Stimulated activated CD8-positive, alpha-beta memory T cell treated with anti-CD3 and anti-CD28 coated beads, Interleukin-12 subunit alpha, Interleukin-12 subunit beta, amount 100 ng/mL, for 24 hours (primary cell): ENCODE measurements at regions not wholly inside any gene's neighbourhood (a gene's known extent, or its start where the extent isn't known, plus 50 kb on each side); places are given as distances from the start of the nearest gene placed in this dataset.

Source experiments
- DNase-seq: peaks from one replicate; pipeline ENCODE4 v3.0.0-alpha.2; 2020; ENCODE audit errors: extremely low read depth

DNA sequence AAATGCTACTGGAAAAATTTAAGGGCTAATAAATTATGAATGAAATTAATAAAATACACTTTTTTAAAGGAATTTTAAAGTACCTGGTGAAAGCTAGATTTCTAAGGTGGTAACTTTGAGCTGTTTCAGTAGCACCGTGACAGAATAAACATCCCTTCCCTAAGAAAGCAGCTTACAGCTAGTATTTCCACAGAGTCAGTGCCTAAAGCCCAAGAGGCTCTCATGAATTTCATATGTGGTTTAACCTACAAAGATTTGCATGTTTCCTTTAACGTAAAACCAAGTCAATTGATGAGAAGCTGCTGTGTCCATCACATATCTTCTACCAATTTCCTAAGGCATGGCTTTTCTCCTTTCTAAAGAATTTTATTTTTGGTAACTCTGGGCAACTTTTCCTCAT lies 56.8 kb downstream of the IFNG start:
- DNase-seq = no peak

- no peak for DNase-seq
Observed at GRCh38 chr12:68102163-68102562, 57.4 kb downstream of the IFNG start.

- no peak for DNase-seq
Observed at GRCh38 chr12:68100241-68100640, 59.3 kb downstream of the IFNG start.

DNA sequence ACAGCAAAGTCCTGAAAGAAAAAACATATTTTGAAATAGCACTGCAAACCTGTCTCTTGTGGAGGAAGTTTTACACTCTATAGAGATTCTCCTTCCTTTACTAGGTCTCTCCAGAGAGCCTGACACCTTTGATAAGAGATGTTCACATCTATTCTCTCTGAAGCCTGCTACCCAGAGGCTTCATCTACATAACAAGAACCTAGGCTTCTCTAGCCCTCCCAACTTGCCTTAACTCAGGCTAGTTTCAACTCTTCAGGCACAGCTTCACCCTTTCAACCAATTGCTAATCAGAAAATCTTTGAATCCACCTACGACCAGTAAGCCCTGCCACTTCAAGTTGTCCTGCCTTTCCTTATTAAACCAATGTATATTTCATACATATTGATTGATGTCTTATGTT lies 60.6 kb downstream of the IFNG start:
- DNase-seq = no peak

GRCh38 chr12:68097386-68097785 lies 62.2 kb downstream of the IFNG start:
- DNase-seq = no peak

- no peak for DNase-seq
Observed at GRCh38 chr12:68094645-68095395, 64.7 kb downstream of the IFNG start.

- DNase-seq = no peak
Observed at GRCh38 chr12:68094195-68094594, 65.3 kb downstream of the IFNG start.

DNA sequence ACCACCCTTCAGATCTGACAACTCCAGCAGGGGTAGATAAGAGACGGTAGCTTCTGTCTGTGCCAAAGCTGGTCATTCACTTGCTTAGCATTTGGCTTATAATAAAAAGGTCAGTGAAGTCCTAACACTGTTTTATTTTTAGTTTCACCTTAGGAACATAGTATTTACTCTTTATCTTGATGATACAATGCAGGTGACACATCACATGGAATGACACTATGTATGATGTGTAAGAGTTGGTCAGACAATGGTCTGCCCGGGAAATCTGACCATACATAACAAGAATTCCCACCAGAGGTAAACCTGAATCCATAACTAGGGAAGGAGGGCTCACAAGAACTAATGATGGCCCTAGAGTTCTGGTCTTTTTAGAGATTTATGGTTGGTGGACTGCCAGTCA lies 66.6 kb downstream of the IFNG start:
- no peak for DNase-seq

DNA sequence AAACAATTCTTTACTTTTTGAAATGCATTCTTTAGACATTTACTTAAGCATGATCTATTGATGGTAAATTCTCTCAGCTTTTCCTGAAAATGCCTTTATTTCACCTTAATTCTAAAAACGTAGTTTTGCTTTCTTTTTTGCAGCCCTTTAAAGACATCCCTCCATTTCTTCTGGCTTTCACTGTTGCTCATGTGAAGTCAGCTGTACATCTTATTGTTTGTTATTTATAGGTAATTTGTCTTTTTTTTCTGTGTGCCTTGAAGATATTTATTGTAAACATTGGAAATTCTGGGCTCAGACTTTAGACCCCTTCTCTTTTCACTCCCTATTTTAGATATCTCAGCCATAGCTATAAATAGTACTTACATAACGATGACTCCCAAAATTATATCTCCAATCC lies 70.4 kb downstream of the IFNG start:
- DNase-seq = no peak

GRCh38 chr12:68086019-68086603 lies 73.4 kb downstream of the IFNG start:
- no peak for DNase-seq

DNA sequence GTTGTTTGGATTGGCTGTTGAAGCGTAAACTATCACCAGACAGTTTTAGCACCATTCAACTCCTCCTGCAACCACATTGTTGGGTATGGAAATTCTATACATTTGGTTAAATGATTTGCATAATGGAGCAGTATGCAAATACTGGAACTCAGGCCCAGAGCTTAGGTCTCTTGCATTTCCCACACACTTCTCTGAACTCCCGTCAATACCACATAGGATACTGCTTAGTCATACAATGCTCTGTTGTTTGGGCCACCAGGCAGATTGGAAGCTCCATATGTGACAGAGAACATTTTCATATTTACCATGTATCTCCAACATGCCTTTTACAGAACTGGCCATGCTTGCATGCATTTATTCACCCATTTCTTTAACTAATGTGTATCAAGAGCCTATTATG lies 78.0 kb downstream of the IFNG start:
- DNase-seq = no peak

DNA sequence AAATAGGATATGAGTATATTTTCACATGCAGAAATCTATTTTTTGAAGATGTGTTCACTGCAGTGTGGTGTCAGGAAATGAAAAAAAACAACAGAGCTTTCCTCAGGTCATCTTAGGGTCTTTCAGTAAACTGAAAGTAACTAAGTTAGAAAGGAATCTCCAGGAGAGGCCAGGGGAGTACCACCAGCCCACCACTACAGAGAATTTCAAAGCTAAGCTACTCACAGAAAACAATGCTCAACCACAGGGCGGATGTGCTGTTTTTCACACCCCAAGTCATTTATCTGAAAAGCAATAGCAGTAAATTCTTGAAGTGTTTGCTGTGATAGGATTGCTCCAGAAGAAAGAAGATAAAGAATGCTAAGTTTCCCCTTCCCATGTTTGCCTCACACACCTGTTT lies 79.0 kb downstream of the IFNG start:
- peak; percentile 3 for DNase-seq

GRCh38 chr12:68078737-68079136 lies 80.8 kb downstream of the IFNG start:
- DNase-seq = no peak

GRCh38 chr12:68075416-68075815 lies 84.1 kb downstream of the IFNG start:
- DNase-seq = no peak

GRCh38 chr12:68074306-68075027 lies 85.1 kb downstream of the IFNG start:
- DNase-seq = no peak

DNA sequence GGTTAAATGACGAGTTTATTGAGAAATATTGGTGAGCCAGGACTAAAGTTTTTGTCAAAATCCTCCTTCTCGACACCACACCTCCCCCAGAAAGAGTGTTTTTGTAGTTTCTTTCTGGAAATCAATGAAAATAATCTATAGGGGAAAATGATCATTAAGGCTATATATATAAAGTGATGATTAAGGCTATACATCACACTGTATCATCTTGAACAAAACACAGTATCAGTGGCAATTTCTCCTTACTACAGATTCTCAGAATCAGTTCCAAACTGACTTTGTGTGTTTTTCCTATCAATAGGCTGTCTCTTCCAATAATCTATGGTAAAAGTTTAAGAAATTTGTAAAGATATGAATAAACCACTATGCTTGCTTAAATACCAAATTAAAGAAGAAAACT lies 81.7 kb downstream of the IFNG-AS1 start:
- DNase-seq = no peak
